ENCODE measurements at regions not wholly inside any gene's neighbourhood (a gene's known extent, or its start where the extent isn't known, plus 50 kb on each side); places are given as distances from the start of the nearest gene placed in this dataset.

- no TSS peak for BruUV-seq (replicated peaks)
- Histone ChIP-seq H3K4me2 (ENCODE audit: low read length) (no peak overlapping the region), H3K27ac (ENCODE audit: low read depth, low read length, poor library complexity, severe bottlenecking) (no peak overlapping the region), H3K9me3 (ENCODE audit: low read length) (no peaks in the 10 kb centered on the region), H3K79me2 (ENCODE audit: insufficient read depth, low read depth, low read length) (no peaks in the 10 kb centered on the region), H3K36me3 (ENCODE audit: insufficient read depth, low read length) (no peaks in the 10 kb centered on the region), H3K4me1 (ENCODE audit: insufficient read depth, low read length, poor library complexity, severe bottlenecking) (no peaks in the 10 kb centered on the region), H3K9me2 (ENCODE audit: insufficient read depth, low read length) (no peaks in the 10 kb centered on the region), H2AFZ (ENCODE audit: low read length) (no peak overlapping the region), H4K20me1 (ENCODE audit: insufficient read depth, low read length) (no peaks in the 10 kb centered on the region), H3K4me3 (ENCODE audit: low read depth, low read length, poor library complexity, severe bottlenecking) (no peak overlapping the region)
- ChIA-PET CTCF (ENCODE audit: unreplicated experiment) (no interaction called here), POLR2A (interaction anchor here (0.6 kb wide), 1 partner anchor 29 kb away, joined by 3 read pairs; no protein-coding TSS in a partner anchor)
- no peak for DNase-seq (ENCODE audit: low spot score)
- TF ChIP-seq EZH2phosphoT487 (IDR thresholded peaks at IDR 0.05; ENCODE audit: borderline replicate concordance, low read depth, low read length), result no peak
- no peak for TF ChIP-seq CTCF (conservative IDR thresholded peaks at IDR 0.05; ENCODE audit: low read length)
- intact Hi-C loops (cut with micrococcal nuclease; ENCODE audit: unreplicated experiment), result no loop called here
Measured at GRCh38 chr12:25861226-25861625, 97.3 kb upstream of the RASSF8 start.

GRCh38 chr12:25864306-25865276, 93.9 kb upstream of the RASSF8 start:
- H3K36me3 ChIP-seq (ENCODE audit: insufficient read depth, low read length), result no peaks in the 10 kb centered on the region
- no peak overlapping the region for H2AFZ ChIP-seq (ENCODE audit: low read length)
- CTCF ChIA-PET (ENCODE audit: unreplicated experiment), result no interaction called here
- H3K79me2 ChIP-seq (ENCODE audit: insufficient read depth, low read depth, low read length), result no peaks in the 10 kb centered on the region
- POLR2A ChIA-PET, result interaction anchor here (0.7 to 1.0 kb wide), 6 partner anchors 12 to 394 kb away, joined by 3 to 6 read pairs (median 3); no protein-coding TSS in a partner anchor
- no peaks in the 10 kb centered on the region for H3K4me1 ChIP-seq (ENCODE audit: insufficient read depth, low read length, poor library complexity, severe bottlenecking)
- no peak for DNase-seq (ENCODE audit: low spot score)
- H3K27ac ChIP-seq (ENCODE audit: low read depth, low read length, poor library complexity, severe bottlenecking), result no peak overlapping the region
- no TSS peak for BruUV-seq (replicated peaks)
- no peaks in the 10 kb centered on the region for H4K20me1 ChIP-seq (ENCODE audit: insufficient read depth, low read length)
- H3K4me2 ChIP-seq (ENCODE audit: low read length), result no peak overlapping the region
- intact Hi-C loops (cut with micrococcal nuclease; ENCODE audit: unreplicated experiment), result no loop called here
- TF ChIP-seq EZH2phosphoT487 (IDR thresholded peaks at IDR 0.05; ENCODE audit: borderline replicate concordance, low read depth, low read length) (no peak), CTCF (conservative IDR thresholded peaks at IDR 0.05; ENCODE audit: low read length) (no peak)
- no peak overlapping the region for H3K4me3 ChIP-seq (ENCODE audit: low read depth, low read length, poor library complexity, severe bottlenecking)
- no peaks in the 10 kb centered on the region for H3K9me2 ChIP-seq (ENCODE audit: insufficient read depth, low read length)
- H3K9me3 ChIP-seq (ENCODE audit: low read length), result no peaks in the 10 kb centered on the region
